ENCODE measurements at regions not wholly inside any gene's neighbourhood (a gene's known extent, or its start where the extent isn't known, plus 50 kb on each side); places are given as distances from the start of the nearest gene placed in this dataset.

DNA sequence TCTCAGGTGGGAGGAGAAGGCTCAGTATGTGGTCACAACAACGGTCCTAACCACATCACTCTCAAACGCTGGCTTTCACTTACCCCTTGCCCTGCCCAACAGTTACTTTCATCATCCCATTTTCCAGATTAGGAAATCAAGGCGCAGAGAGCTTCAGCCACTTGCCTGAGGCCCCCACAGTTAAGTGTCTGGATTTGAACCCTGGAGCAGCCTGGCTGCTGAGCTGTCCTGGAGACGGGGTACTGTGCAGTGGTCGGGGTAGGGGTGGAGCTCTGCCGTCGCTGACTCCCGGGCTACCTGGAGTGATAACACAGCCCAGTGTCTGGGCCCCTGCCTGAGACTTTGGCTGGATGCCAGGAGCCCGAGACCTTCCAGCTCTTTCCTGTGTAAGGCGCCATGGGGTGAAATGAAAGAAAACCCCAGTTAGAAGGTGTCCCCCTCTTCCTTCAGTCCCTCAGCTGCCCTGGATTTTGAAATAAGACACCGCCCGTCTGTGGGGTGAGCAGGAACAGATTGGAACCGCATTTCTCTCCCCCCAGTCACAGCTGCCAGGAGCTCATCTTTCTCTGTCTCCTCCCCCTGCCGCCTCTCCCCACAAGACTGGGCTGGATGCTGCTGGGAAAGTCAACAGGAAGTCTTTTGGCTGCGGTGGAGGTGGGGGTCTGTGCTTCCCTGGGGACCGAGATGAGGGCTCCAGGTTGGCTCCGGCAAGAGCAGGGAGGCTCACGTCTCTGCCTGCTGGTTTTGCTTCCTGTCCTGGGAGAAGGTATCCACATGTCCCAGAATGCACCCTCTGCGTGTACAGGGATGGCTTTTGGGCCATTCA, 280.2 kb downstream of the SEC14L1 start:
- no peak overlapping the region for H4K91ac ChIP-seq (ENCODE audit: low read depth, low read length, poor library complexity)
- peak overlapping the region; percentile 2 for H2BK5ac ChIP-seq (ENCODE audit: low read length)
- H3K4me2 ChIP-seq (ENCODE audit: insufficient read depth, low read length, poor library complexity, severe bottlenecking) = no peak overlapping the region
- no peak overlapping the region for H3K23ac ChIP-seq (ENCODE audit: low read depth, low read length, poor library complexity)
- H3K4me3 ChIP-seq (ENCODE audit: low read length in 2 of 2) = no peak overlapping the region
- H3K4ac ChIP-seq (ENCODE audit: low read length) = no peak overlapping the region
- H3K79me1 ChIP-seq (ENCODE audit: low read depth, low read length) = peaks cover 22% of the 10 kb centered on the region
- H3K4me1 ChIP-seq (ENCODE audit: control insufficient read depth in 2 of 2, insufficient read depth in 1 of 2, low read depth in 1 of 2, low read length in 2 of 2) = peaks cover 51 to 55% of the 10 kb centered on the region in 2 donors
- peak overlapping the region; percentile 42 for H2AK5ac ChIP-seq (ENCODE audit: low read depth, low read length)
- no peak overlapping the region for H2AFZ ChIP-seq (ENCODE audit: low read length)
- no peak overlapping the region for H4K8ac ChIP-seq (ENCODE audit: low read depth, low read length)
- peak overlapping the region; percentile 51 for H3K27ac ChIP-seq (replicated peaks; ENCODE audit: low read length)
- no peak for DNase-seq (ENCODE audit: low spot score)
- WGBS, 2 donors (ENCODE audit: extremely low coverage in 2 of 2, insufficient read length in 2 of 2, insufficient replicate concordance in 1 of 2) = no CpG with 5 or more reads among the region's 19 CpGs
- H3K14ac ChIP-seq (ENCODE audit: low read length) = no peak overlapping the region
- H3K36me3 ChIP-seq (replicated peaks in 1 of 2; ENCODE audit: control insufficient read depth in 2 of 2, insufficient read depth in 2 of 2, low read length in 2 of 2) = peaks cover 0 to 15% of the 10 kb centered on the region in 2 donors
- H3K27me3 ChIP-seq (ENCODE audit: control insufficient read depth in 3 of 3, insufficient read depth in 3 of 3, low read depth in 1 of 3, low read length in 3 of 3) = no peaks in the 10 kb centered on the region
- H2BK12ac ChIP-seq (ENCODE audit: low read length) = no peak overlapping the region
- peak overlapping the region; percentile 87 for H2BK15ac ChIP-seq (ENCODE audit: low read length)
- H3K9ac ChIP-seq (ENCODE audit: low read depth, low read length, poor library complexity) = peak overlapping the region; percentile 32
- H3K18ac ChIP-seq (ENCODE audit: low read length) = peak overlapping the region; percentile 29
- H2BK120ac ChIP-seq (ENCODE audit: low read depth, low read length) = peak overlapping the region; percentile 2
- no peaks in the 10 kb centered on the region for H3K9me3 ChIP-seq (replicated peaks in 1 of 2; ENCODE audit: control insufficient read depth in 2 of 2, insufficient read depth in 1 of 2, low read depth in 1 of 2, low read length in 2 of 2)

DNA sequence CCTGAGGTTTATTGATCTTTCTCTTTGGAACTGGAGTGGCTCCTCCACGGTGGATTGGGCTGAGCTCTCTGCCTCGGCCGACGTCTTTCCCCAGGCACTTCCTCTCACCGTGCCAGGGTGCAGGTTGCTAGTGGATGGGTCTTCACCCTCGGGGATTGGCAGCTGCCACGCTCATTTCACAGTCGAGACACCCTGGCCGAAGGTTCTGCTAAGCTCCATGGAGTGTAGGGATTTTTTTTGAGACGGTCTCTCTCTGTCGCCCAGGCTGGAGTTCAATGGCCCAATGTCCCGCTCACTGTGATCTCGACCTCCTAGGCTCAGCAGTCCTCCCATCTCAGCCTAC, 280.8 kb downstream of the SEC14L1 start:
- Histone ChIP-seq H3K4ac (ENCODE audit: low read length) (no peak overlapping the region), H3K4me1 (ENCODE audit: control insufficient read depth in 2 of 2, insufficient read depth in 1 of 2, low read depth in 1 of 2, low read length in 2 of 2) (peaks cover 56 to 57% of the 10 kb centered on the region in 2 donors), H4K91ac (ENCODE audit: low read depth, low read length, poor library complexity) (no peak overlapping the region), H3K79me1 (ENCODE audit: low read depth, low read length) (peaks cover 25% of the 10 kb centered on the region), H2AK5ac (ENCODE audit: low read depth, low read length) (peak overlapping the region; percentile 42), H2BK120ac (ENCODE audit: low read depth, low read length) (peak overlapping the region; percentile 2), H3K27ac (replicated peaks; ENCODE audit: low read length) (peak overlapping the region; percentile 51), H2AFZ (ENCODE audit: low read length) (no peak overlapping the region), H3K18ac (ENCODE audit: low read length) (peak overlapping the region; percentile 29), H4K8ac (ENCODE audit: low read depth, low read length) (no peak overlapping the region), H3K9ac (ENCODE audit: low read depth, low read length, poor library complexity) (peak overlapping the region; percentile 32), H3K4me2 (ENCODE audit: insufficient read depth, low read length, poor library complexity, severe bottlenecking) (no peak overlapping the region), H3K4me3 (ENCODE audit: low read length in 2 of 2) (no peak overlapping the region), H2BK15ac (ENCODE audit: low read length) (peak overlapping the region; percentile 87), H3K14ac (ENCODE audit: low read length) (no peak overlapping the region), H3K27me3 (ENCODE audit: control insufficient read depth in 3 of 3, insufficient read depth in 3 of 3, low read depth in 1 of 3, low read length in 3 of 3) (no peaks in the 10 kb centered on the region), H2BK5ac (ENCODE audit: low read length) (no peak overlapping the region), H3K23ac (ENCODE audit: low read depth, low read length, poor library complexity) (no peak overlapping the region), H3K36me3 (replicated peaks in 1 of 2; ENCODE audit: control insufficient read depth in 2 of 2, insufficient read depth in 2 of 2, low read length in 2 of 2) (peaks cover 0 to 10% of the 10 kb centered on the region in 2 donors), H2BK12ac (ENCODE audit: low read length) (no peak overlapping the region), H3K9me3 (replicated peaks in 1 of 2; ENCODE audit: control insufficient read depth in 2 of 2, insufficient read depth in 1 of 2, low read depth in 1 of 2, low read length in 2 of 2) (no peaks in the 10 kb centered on the region)
- DNase-seq (ENCODE audit: low spot score) = no peak
- WGBS, 2 donors (ENCODE audit: extremely low coverage in 2 of 2, insufficient read length in 2 of 2, insufficient replicate concordance in 1 of 2) = no CpG with 5 or more reads among the region's 13 CpGs

DNA sequence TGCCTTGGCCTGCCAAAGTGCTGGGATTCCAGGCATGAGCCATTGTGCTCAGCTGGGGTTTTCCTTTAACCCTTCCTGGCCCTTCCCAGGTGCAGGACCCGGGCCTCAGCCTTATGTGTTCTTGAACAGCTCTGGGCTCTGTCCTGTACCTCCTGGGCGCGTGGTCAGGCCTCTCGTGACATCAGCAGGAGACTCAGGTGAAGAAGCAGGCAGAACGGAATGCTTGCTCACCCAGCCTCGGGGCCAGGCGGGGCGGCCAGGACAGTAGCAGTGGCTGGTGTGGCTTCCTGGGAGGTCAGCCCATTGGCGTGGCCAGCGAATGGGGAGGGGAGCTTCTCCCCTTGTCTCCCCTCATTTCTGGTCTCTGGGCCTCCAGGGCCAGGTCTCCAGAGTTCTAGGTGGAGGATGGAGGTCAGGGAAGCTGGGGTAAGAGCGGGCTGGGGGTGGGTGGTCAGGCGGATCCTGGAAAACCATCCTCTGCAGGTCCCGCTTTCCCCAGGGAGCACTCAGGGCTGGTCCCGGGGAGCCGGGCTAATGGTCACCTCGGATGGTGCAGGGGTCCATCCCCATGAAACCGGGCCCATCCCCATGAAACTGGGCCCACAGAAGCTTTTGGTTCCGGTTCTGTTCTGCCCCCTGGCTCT, 281.5 kb downstream of the SEC14L1 start:
- no peak for DNase-seq (ENCODE audit: low spot score)
- Histone ChIP-seq H3K27me3 (ENCODE audit: control insufficient read depth in 3 of 3, insufficient read depth in 3 of 3, low read depth in 1 of 3, low read length in 3 of 3) (no peaks in the 10 kb centered on the region), H3K9me3 (replicated peaks in 1 of 2; ENCODE audit: control insufficient read depth in 2 of 2, insufficient read depth in 1 of 2, low read depth in 1 of 2, low read length in 2 of 2) (no peaks in the 10 kb centered on the region), H3K23ac (ENCODE audit: low read depth, low read length, poor library complexity) (no peak overlapping the region), H4K8ac (ENCODE audit: low read depth, low read length) (no peak overlapping the region), H3K4me1 (ENCODE audit: control insufficient read depth in 2 of 2, insufficient read depth in 1 of 2, low read depth in 1 of 2, low read length in 2 of 2) (peaks cover 56 to 57% of the 10 kb centered on the region in 2 donors), H2BK12ac (ENCODE audit: low read length) (no peak overlapping the region), H2BK5ac (ENCODE audit: low read length) (no peak overlapping the region), H3K4ac (ENCODE audit: low read length) (no peak overlapping the region), H2BK120ac (ENCODE audit: low read depth, low read length) (no peak overlapping the region), H3K4me3 (ENCODE audit: low read length in 2 of 2) (no peak overlapping the region), H3K14ac (ENCODE audit: low read length) (no peak overlapping the region), H3K18ac (ENCODE audit: low read length) (peak overlapping the region; percentile 74), H3K4me2 (ENCODE audit: insufficient read depth, low read length, poor library complexity, severe bottlenecking) (no peak overlapping the region), H4K91ac (ENCODE audit: low read depth, low read length, poor library complexity) (no peak overlapping the region), H3K36me3 (replicated peaks in 1 of 2; ENCODE audit: control insufficient read depth in 2 of 2, insufficient read depth in 2 of 2, low read length in 2 of 2) (peaks cover 0 to 5% of the 10 kb centered on the region in 2 donors), H3K9ac (ENCODE audit: low read depth, low read length, poor library complexity) (no peak overlapping the region), H2AFZ (ENCODE audit: low read length) (no peak overlapping the region), H2BK15ac (ENCODE audit: low read length) (peak overlapping the region; percentile 25), H2AK5ac (ENCODE audit: low read depth, low read length) (peak overlapping the region; percentile 33), H3K27ac (replicated peaks; ENCODE audit: low read length) (no peak overlapping the region), H3K79me1 (ENCODE audit: low read depth, low read length) (peaks cover 23% of the 10 kb centered on the region)
- WGBS, 2 donors (ENCODE audit: extremely low coverage in 2 of 2, insufficient read length in 2 of 2, insufficient replicate concordance in 1 of 2) = no CpG with 5 or more reads among the region's 18 CpGs

DNA sequence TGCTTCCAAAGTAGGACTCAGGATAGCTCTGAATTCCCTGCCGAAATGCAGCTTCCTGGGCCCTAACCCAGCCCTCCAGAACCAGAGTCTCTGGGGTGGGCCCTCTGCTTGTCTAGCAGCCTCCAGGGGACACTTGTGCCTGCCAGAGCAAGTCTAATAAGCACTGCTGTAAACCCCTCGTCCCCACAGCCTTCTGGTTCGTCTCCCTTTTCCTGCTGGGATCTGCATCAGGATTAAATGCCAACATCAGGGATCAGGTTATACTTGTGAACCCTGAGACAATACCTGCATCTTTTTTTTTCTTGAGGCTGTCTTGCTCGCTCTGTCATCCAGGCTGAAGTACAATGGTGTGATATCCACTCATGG, 282.0 kb downstream of the SEC14L1 start:
- Histone ChIP-seq H3K79me1 (ENCODE audit: low read depth, low read length) (peaks cover 26% of the 10 kb centered on the region), H3K4me1 (ENCODE audit: control insufficient read depth in 2 of 2, insufficient read depth in 1 of 2, low read depth in 1 of 2, low read length in 2 of 2) (peaks cover 54 to 56% of the 10 kb centered on the region in 2 donors)

More for the DNA sequence above, 282.0 kb downstream of the SEC14L1 start:
- Histone ChIP-seq H4K91ac (ENCODE audit: low read depth, low read length, poor library complexity) (no peak overlapping the region), H2AFZ (ENCODE audit: low read length) (no peak overlapping the region), H3K23ac (ENCODE audit: low read depth, low read length, poor library complexity) (no peak overlapping the region), H3K4ac (ENCODE audit: low read length) (no peak overlapping the region), H3K27ac (replicated peaks; ENCODE audit: low read length) (no peak overlapping the region), H3K14ac (ENCODE audit: low read length) (no peak overlapping the region), H3K9me3 (replicated peaks in 1 of 2; ENCODE audit: control insufficient read depth in 2 of 2, insufficient read depth in 1 of 2, low read depth in 1 of 2, low read length in 2 of 2) (no peaks in the 10 kb centered on the region), H3K9ac (ENCODE audit: low read depth, low read length, poor library complexity) (no peak overlapping the region), H3K27me3 (ENCODE audit: control insufficient read depth in 3 of 3, insufficient read depth in 3 of 3, low read depth in 1 of 3, low read length in 3 of 3) (no peaks in the 10 kb centered on the region), H3K18ac (ENCODE audit: low read length) (peak overlapping the region; percentile 55), H2BK15ac (ENCODE audit: low read length) (peak overlapping the region; percentile 25), H4K8ac (ENCODE audit: low read depth, low read length) (no peak overlapping the region), H2BK5ac (ENCODE audit: low read length) (no peak overlapping the region), H2AK5ac (ENCODE audit: low read depth, low read length) (peak overlapping the region; percentile 33), H3K36me3 (replicated peaks in 1 of 2; ENCODE audit: control insufficient read depth in 2 of 2, insufficient read depth in 2 of 2, low read length in 2 of 2) (peaks cover 0 to 5% of the 10 kb centered on the region in 2 donors), H2BK12ac (ENCODE audit: low read length) (no peak overlapping the region), H3K4me2 (ENCODE audit: insufficient read depth, low read length, poor library complexity, severe bottlenecking) (no peak overlapping the region), H2BK120ac (ENCODE audit: low read depth, low read length) (no peak overlapping the region), H3K4me3 (ENCODE audit: low read length in 2 of 2) (no peak overlapping the region)
- no peak for DNase-seq (ENCODE audit: low spot score)
- WGBS, 2 donors (ENCODE audit: extremely low coverage in 2 of 2, insufficient read length in 2 of 2, insufficient replicate concordance in 1 of 2) = no CpG with 5 or more reads among the region's 4 CpGs
